Peyer's patch (tissue), 4 donors: ENCODE measurements at regions not wholly inside any gene's neighbourhood (a gene's known extent, or its start where the extent isn't known, plus 50 kb on each side); places are given as distances from the start of the nearest gene placed in this dataset.

Experiments used
- CTCF ChIP-seq, 6 experiments: fragments of 450-650 bp in 4 of 6; fragments of 200-600 bp in 2 of 6; sonication (generic) in 1 of 6; IDR thresholded peaks; one replicate each; pipeline ENCODE4 v1.5.1; 2017 to 2019; ENCODE audit warnings: antibody characterized with exemption in 6 of 6, mild to moderate bottlenecking in 3 of 6, moderate library complexity in 1 of 6
- POLR2A ChIP-seq, 2 donors: fragments of 450-650 bp; IDR thresholded peaks; one replicate each; pipeline ENCODE4 v1.5.1; 2017; ENCODE audit warnings: antibody characterized with exemption in 2 of 2, mild to moderate bottlenecking in 2 of 2, moderate library complexity in 2 of 2

- TF ChIP-seq CTCF (IDR thresholded peaks at IDR 0.05) (no peak), POLR2A (IDR thresholded peaks at IDR 0.05) (no peak)
Observed at GRCh38 chr2:2644040-2644439, 313.0 kb upstream of the MYT1L start.
